ENCODE measurements at regions not wholly inside any gene's neighbourhood (a gene's known extent, or its start where the extent isn't known, plus 50 kb on each side); places are given as distances from the start of the nearest gene placed in this dataset.

- ChIA-PET SMC1A (ENCODE audit: uncharacterized antibody, unreplicated experiment) (no interaction called here), RAD21 (ENCODE audit: unreplicated experiment) (no interaction called here), POLR2A (no interaction called here), CTCF (no interaction called here)
- Histone ChIP-seq H3K27me3 (replicated peaks in 1 of 2; ENCODE audit: control insufficient read depth in 2 of 2, insufficient read depth in 2 of 2, low read length in 1 of 2) (no peaks in the 10 kb centered on the region), H2AFZ (ENCODE audit: control insufficient read depth, low read depth, low read length) (no peak overlapping the region), H3K9ac (ENCODE audit: control insufficient read depth, insufficient read depth, low read length) (no peak overlapping the region), H4K20me1 (ENCODE audit: control insufficient read depth, insufficient read depth) (no peaks in the 10 kb centered on the region), H3K4me1 (ENCODE audit: control insufficient read depth, insufficient read depth, low read length) (no peaks in the 10 kb centered on the region), H3K9me3 (replicated peaks; ENCODE audit: control insufficient read depth, insufficient read depth, low read length) (no peaks in the 10 kb centered on the region), H3K79me2 (ENCODE audit: control insufficient read depth, insufficient read depth, low read length) (no peaks in the 10 kb centered on the region), H3K27ac (ENCODE audit: control insufficient read depth, insufficient read depth) (no peak overlapping the region), H3K36me3 (ENCODE audit: control insufficient read depth in 2 of 2, insufficient read depth in 2 of 2, low read length in 1 of 2) (no peaks in the 10 kb centered on the region), H3K4me2 (ENCODE audit: control insufficient read depth, insufficient read depth) (no peak overlapping the region), H3K4me3 (no peak overlapping the region)
- no peak for FAIRE-seq
- 26% methylated on average over 1 of the region's 1 CpG for WGBS (ENCODE audit: insufficient coverage, insufficient replicate concordance, low lambda C conversion rate, missing lambda C conversion rate)
- intact Hi-C loops (cut with micrococcal nuclease; ENCODE audit: unreplicated experiment) (no loop called here), in situ Hi-C loops (cut with MboI) (no loop called here)
- ATAC-seq = no peak
- no peak for DNase-seq (ENCODE audit: low read depth, low spot score)
- no TSS peak for BruUV-seq (replicated peaks)
- no peak for TF ChIP-seq HDAC6 (IDR thresholded peaks at IDR 0.05; ENCODE audit: unreplicated experiment)
- TF ChIP-seq, protein P1, sequence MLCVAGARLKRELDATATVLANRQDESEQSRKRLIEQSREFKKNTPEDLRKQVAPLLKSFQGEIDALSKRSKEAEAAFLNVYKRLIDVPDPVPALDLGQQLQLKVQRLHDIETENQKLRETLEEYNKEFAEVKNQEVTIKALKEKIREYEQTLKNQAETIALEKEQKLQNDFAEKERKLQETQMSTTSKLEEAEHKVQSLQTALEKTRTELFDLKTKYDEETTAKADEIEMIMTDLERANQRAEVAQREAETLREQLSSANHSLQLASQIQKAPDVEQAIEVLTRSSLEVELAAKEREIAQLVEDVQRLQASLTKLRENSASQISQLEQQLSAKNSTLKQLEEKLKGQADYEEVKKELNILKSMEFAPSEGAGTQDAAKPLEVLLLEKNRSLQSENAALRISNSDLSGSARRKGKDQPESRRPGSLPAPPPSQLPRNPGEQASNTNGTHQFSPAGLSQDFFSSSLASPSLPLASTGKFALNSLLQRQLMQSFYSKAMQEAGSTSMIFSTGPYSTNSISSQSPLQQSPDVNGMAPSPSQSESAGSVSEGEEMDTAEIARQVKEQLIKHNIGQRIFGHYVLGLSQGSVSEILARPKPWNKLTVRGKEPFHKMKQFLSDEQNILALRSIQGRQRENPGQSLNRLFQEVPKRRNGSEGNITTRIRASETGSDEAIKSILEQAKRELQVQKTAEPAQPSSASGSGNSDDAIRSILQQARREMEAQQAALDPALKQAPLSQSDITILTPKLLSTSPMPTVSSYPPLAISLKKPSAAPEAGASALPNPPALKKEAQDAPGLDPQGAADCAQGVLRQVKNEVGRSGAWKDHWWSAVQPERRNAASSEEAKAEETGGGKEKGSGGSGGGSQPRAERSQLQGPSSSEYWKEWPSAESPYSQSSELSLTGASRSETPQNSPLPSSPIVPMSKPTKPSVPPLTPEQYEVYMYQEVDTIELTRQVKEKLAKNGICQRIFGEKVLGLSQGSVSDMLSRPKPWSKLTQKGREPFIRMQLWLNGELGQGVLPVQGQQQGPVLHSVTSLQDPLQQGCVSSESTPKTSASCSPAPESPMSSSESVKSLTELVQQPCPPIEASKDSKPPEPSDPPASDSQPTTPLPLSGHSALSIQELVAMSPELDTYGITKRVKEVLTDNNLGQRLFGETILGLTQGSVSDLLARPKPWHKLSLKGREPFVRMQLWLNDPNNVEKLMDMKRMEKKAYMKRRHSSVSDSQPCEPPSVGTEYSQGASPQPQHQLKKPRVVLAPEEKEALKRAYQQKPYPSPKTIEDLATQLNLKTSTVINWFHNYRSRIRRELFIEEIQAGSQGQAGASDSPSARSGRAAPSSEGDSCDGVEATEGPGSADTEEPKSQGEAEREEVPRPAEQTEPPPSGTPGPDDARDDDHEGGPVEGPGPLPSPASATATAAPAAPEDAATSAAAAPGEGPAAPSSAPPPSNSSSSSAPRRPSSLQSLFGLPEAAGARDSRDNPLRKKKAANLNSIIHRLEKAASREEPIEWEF (IDR thresholded peaks at IDR 0.05; ENCODE audit: insufficient replicate concordance, low read depth, low read length) = no peak
- no peak for TF ChIP-seq RELB (IDR thresholded peaks at IDR 0.05; ENCODE audit: low read depth)
- TF ChIP-seq EZH2 (IDR thresholded peaks at IDR 0.05; ENCODE audit: borderline replicate concordance, control insufficient read depth, low read depth, low read length) = no peak
- no peak for TF ChIP-seq MTA3 (IDR thresholded peaks at IDR 0.05; ENCODE audit: borderline replicate concordance, low read length)
- no peak for TF ChIP-seq ZBED1 (IDR thresholded peaks at IDR 0.05; ENCODE audit: borderline replicate concordance)
- TF ChIP-seq FOXM1 (IDR thresholded peaks at IDR 0.05; ENCODE audit: low read depth, low read length) = no peak
- TF ChIP-seq RBBP5 (conservative IDR thresholded peaks at IDR 0.05) = no peak
- no peak for TF ChIP-seq STAT3 (IDR thresholded peaks at IDR 0.05; ENCODE audit: low read depth, low read length)
- no peak for TF ChIP-seq PBX3 (IDR thresholded peaks at IDR 0.05; ENCODE audit: insufficient replicate concordance, low read depth, low read length)
- TF ChIP-seq KAT2A (conservative IDR thresholded peaks at IDR 0.05; ENCODE audit: control insufficient read depth, low read depth, low read length) = no peak
- no peak for TF ChIP-seq ATF3 (IDR thresholded peaks at IDR 0.05; ENCODE audit: borderline replicate concordance, extremely low read depth, low read depth, low read length)
- TF ChIP-seq GATAD2B (conservative IDR thresholded peaks at IDR 0.05; ENCODE audit: low read depth) = no peak
- TF ChIP-seq, protein P2, sequence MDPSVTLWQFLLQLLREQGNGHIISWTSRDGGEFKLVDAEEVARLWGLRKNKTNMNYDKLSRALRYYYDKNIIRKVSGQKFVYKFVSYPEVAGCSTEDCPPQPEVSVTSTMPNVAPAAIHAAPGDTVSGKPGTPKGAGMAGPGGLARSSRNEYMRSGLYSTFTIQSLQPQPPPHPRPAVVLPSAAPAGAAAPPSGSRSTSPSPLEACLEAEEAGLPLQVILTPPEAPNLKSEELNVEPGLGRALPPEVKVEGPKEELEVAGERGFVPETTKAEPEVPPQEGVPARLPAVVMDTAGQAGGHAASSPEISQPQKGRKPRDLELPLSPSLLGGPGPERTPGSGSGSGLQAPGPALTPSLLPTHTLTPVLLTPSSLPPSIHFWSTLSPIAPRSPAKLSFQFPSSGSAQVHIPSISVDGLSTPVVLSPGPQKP (IDR thresholded peaks at IDR 0.05; ENCODE audit: low read depth, low read length) = no peak
These were observed 1054.7 kb upstream of the CNTN5 start for GRCh38 chr11:97965849-97966646.

All from GM12878 (cell line).